ENCODE measurements at regions not wholly inside any gene's neighbourhood (a gene's known extent, or its start where the extent isn't known, plus 50 kb on each side); places are given as distances from the start of the nearest gene placed in this dataset.
"Not testable (repeated sequence)": the region's sequence is repeated elsewhere in the genome, so short reads cannot be mapped to it uniquely, and the experiment has no call there.

GRCh38 chr4:8954001-8954400, 82.4 kb upstream of the HMX1 start:
- not testable (repeated sequence) for ATAC-seq; H3K36me3 Mint-ChIP-seq; DNase-seq (ENCODE audit: low spot score); H3K27ac Mint-ChIP-seq; H3K4me3 Mint-ChIP-seq; H3K9me3 Mint-ChIP-seq; H3K4me1 Mint-ChIP-seq (ENCODE audit: low read depth in 2 of 2)
- H3K27me3 Mint-ChIP-seq = peaks cover 9 to 15% of the 10 kb centered on the region in 2 donors

DNA sequence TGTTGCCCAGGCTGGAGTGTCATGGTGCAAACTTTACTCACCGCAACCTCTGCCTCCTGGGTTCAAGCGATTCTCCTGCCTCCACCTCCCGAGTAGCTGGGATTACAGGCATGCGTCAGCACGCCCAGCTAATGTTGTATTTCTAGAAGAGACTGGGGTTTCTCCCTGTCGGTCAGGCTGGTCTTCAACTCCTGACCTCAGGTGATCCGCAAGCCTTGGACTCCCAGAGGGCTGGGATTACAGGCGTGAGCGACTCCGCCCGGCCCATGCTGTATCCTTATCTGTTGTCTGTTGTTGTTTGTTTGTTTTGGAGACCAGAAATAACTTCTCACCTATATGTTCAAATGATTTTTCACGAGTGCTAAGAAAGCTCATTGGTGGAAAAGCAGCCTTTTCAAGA, 81.2 kb upstream of the HMX1 start:
- not testable (repeated sequence) for ATAC-seq; H3K4me3 Mint-ChIP-seq; DNase-seq (ENCODE audit: low spot score); H3K27ac Mint-ChIP-seq; H3K9me3 Mint-ChIP-seq; H3K36me3 Mint-ChIP-seq; H3K4me1 Mint-ChIP-seq (ENCODE audit: low read depth in 2 of 2)
- H3K27me3 Mint-ChIP-seq = peaks cover 9 to 15% of the 10 kb centered on the region in 2 donors

GRCh38 chr4:8952109-8952508, 80.5 kb upstream of the HMX1 start:
- H3K36me3 Mint-ChIP-seq; DNase-seq (ENCODE audit: low spot score); H3K4me3 Mint-ChIP-seq; H3K27ac Mint-ChIP-seq; H3K9me3 Mint-ChIP-seq; H3K4me1 Mint-ChIP-seq (ENCODE audit: low read depth in 2 of 2); ATAC-seq: not testable (repeated sequence)
- H3K27me3 Mint-ChIP-seq = peaks cover 8 to 15% of the 10 kb centered on the region in 2 donors

- not testable (repeated sequence) for H3K4me1 Mint-ChIP-seq (ENCODE audit: low read depth in 2 of 2); H3K36me3 Mint-ChIP-seq; ATAC-seq; H3K4me3 Mint-ChIP-seq; DNase-seq (ENCODE audit: low spot score); H3K27ac Mint-ChIP-seq; H3K9me3 Mint-ChIP-seq
- H3K27me3 Mint-ChIP-seq = peaks cover 7 to 10% of the 10 kb centered on the region in 2 donors
Measured at GRCh38 chr4:8945506-8945905, 73.9 kb upstream of the HMX1 start.

- not testable (repeated sequence) for H3K27me3 Mint-ChIP-seq; H3K4me1 Mint-ChIP-seq (ENCODE audit: low read depth in 2 of 2); H3K36me3 Mint-ChIP-seq; H3K9me3 Mint-ChIP-seq; H3K4me3 Mint-ChIP-seq; DNase-seq (ENCODE audit: low spot score); H3K27ac Mint-ChIP-seq; ATAC-seq
Measured at GRCh38 chr4:8943367-8943766, 71.7 kb upstream of the HMX1 start.

- H3K36me3 Mint-ChIP-seq = not testable (repeated sequence)
Measured at GRCh38 chr4:8942088-8942487, 70.4 kb upstream of the HMX1 start.

DNA sequence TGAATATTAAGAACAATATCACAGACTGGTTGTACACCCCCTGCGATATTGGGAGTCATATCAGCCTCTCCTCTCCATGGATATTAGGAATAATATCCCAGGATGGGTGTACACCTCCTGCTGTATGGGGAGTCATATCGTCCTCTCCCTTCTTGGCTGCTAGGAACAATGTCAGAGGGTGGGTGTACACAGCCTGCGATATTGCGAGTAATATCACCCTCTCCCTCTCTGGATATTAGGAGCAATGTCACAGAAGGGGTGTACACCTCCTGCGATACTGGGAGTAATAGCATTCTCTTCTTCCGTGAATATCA, 69.8 kb upstream of the HMX1 start:
- DNase-seq (ENCODE audit: low spot score); ATAC-seq; H3K9me3 Mint-ChIP-seq; H3K27ac Mint-ChIP-seq; H3K4me1 Mint-ChIP-seq (ENCODE audit: low read depth in 2 of 2); H3K4me3 Mint-ChIP-seq; H3K36me3 Mint-ChIP-seq: not testable (repeated sequence)
- H3K27me3 Mint-ChIP-seq = peaks cover 6 to 12% of the 10 kb centered on the region in 2 donors

More at GRCh38 chr4:8942088-8942487, 70.4 kb upstream of the HMX1 start:
- H3K27me3 Mint-ChIP-seq; H3K4me3 Mint-ChIP-seq; DNase-seq (ENCODE audit: low spot score); H3K27ac Mint-ChIP-seq; H3K4me1 Mint-ChIP-seq (ENCODE audit: low read depth in 2 of 2); ATAC-seq; H3K9me3 Mint-ChIP-seq: not testable (repeated sequence)

DNA sequence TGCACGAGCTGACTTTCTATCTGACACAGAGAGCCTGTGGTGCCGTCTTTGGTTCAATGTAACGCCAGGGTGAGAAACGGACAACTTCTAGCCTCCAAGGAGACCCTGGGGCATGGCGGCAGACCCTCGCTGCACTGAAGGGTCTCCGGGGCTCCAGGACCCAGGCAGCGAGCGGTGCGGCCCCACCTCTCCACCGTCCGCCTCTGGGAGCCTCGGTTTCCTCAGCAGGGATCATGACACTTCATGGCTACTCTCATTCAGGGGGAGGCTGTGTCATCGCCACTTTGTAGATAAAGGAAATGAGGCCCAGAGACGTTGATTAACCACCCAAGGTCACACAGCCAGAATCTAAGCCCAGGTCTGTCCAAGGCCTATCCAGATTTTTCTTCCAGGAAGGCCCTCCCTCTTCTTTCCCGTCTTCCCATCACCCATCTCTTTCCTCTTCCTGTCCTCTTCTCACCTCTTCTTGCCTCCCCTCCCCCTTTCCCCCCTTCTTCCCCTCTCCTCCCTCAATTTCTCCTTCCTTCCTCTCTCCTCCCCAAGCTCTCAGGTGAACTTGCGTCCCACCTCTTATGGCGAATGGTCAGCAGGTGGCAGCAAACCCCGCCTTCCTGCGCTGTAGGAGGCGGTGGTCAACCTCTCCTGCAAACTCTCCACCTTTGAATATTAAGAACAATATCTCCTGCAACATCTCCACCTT, 69.3 kb upstream of the HMX1 start:
- Mint-ChIP-seq H3K36me3 (no peaks in the 10 kb centered on the region), H3K4me3 (no peak overlapping the region), H3K27me3 (peaks cover 11 to 12% of the 10 kb centered on the region in 2 donors), H3K27ac (no peak overlapping the region), H3K4me1 (ENCODE audit: low read depth in 2 of 2) (no peaks in the 10 kb centered on the region), H3K9me3 (no peaks in the 10 kb centered on the region)
- peak in 1 of 2 donors; percentile 31 for ATAC-seq
- DNase-seq (ENCODE audit: low spot score) = no peak

GRCh38 chr4:8939840-8940742, 68.5 kb upstream of the HMX1 start:
- H3K9me3 Mint-ChIP-seq = no peaks in the 10 kb centered on the region
- no peaks in the 10 kb centered on the region for H3K36me3 Mint-ChIP-seq
- ATAC-seq (peak; percentile 33 to 45), DNase-seq (ENCODE audit: low spot score) (no peak)
- peaks cover 12% of the 10 kb centered on the region in 2 donors for H3K27me3 Mint-ChIP-seq
- H3K4me3 Mint-ChIP-seq = no peak overlapping the region
- H3K27ac Mint-ChIP-seq = no peak overlapping the region
- H3K4me1 Mint-ChIP-seq (ENCODE audit: low read depth in 2 of 2) = no peaks in the 10 kb centered on the region

DNA sequence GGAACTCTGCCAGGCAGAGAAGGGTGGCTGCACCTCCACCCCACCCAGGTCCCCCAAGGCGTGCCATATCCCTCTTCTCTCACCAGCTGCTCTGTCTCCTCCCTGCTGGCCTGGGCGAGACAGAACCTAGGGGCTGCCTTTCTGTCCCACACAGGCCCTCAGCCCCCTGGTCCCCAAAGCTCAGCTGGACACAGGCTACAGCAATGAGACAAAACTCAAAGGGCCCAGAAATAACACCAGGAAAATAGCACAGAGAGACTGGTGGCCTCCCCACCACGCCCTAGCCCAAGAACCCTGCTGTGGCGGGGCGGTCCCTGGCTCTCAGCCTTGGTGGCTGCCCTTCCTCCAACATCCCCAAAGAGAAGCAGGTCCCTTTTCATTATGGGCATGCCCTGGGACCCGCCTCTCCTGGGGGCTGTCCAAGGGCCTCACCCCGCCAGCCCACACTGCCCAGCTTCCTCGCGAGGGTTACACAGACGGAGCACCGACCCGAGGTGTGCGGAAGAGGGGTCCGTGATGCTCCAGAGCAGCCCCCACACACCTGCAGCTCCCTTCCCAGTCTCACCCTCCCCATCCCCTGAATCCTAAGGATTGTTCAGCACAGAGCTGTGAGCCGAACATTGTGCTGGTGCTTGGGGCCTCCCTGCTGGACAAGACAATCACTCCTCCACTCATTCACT, 67.7 kb upstream of the HMX1 start:
- Mint-ChIP-seq H3K4me3 (no peak overlapping the region), H3K9me3 (no peaks in the 10 kb centered on the region), H3K27me3 (peaks cover 12% of the 10 kb centered on the region in 2 donors), H3K27ac (no peak overlapping the region), H3K4me1 (ENCODE audit: low read depth in 2 of 2) (no peaks in the 10 kb centered on the region), H3K36me3 (no peaks in the 10 kb centered on the region)
- DNase-seq (ENCODE audit: low spot score) (no peak), ATAC-seq (peak; percentile 32 to 43)

GRCh38 chr4:8938623-8939022, 67.0 kb upstream of the HMX1 start:
- H3K36me3 Mint-ChIP-seq = no peaks in the 10 kb centered on the region
- no peak overlapping the region for H3K27ac Mint-ChIP-seq
- peaks cover 12% of the 10 kb centered on the region in 2 donors for H3K27me3 Mint-ChIP-seq
- H3K9me3 Mint-ChIP-seq = no peaks in the 10 kb centered on the region
- ATAC-seq (peak; percentile 6 to 43), DNase-seq (ENCODE audit: low spot score) (no peak)
- H3K4me3 Mint-ChIP-seq = no peak overlapping the region
- no peaks in the 10 kb centered on the region for H3K4me1 Mint-ChIP-seq (ENCODE audit: low read depth in 2 of 2)

GRCh38 chr4:8938137-8938536, 66.5 kb upstream of the HMX1 start:
- Mint-ChIP-seq H3K9me3 (no peaks in the 10 kb centered on the region), H3K36me3 (no peaks in the 10 kb centered on the region), H3K27me3 (peaks cover 12% of the 10 kb centered on the region in 2 donors), H3K4me3 (no peak overlapping the region), H3K4me1 (ENCODE audit: low read depth in 2 of 2) (no peaks in the 10 kb centered on the region), H3K27ac (no peak overlapping the region)
- ATAC-seq (peak; percentile 31 to 32), DNase-seq (ENCODE audit: low spot score) (no peak)

DNA sequence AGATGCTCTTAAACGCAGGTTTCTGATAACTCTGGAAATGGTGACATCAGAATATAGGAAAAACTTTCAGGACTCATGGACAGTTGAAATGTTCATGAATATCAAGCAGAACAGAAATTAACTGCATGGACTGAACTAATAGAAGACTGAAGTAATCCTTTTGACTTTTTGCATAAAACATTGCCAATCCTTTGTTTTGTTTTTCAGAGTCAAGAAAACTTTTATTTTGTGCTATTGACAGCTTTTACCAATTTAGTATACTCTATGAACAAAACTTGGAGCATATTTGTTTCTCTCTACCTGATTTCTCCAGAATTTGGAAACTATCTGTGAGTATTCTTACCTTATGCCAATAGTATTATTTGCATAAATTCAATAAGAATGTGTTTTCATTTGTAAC, 61.2 kb upstream of the HMX1 start:
- Mint-ChIP-seq H3K9me3 (no peaks in the 10 kb centered on the region), H3K4me1 (ENCODE audit: low read depth in 2 of 2) (no peaks in the 10 kb centered on the region), H3K36me3 (no peaks in the 10 kb centered on the region), H3K27me3 (peaks cover 9 to 12% of the 10 kb centered on the region in 2 donors), H3K4me3 (no peak overlapping the region), H3K27ac (no peak overlapping the region)
- DNase-seq (ENCODE audit: low spot score) (no peak), ATAC-seq (no peak)

DNA sequence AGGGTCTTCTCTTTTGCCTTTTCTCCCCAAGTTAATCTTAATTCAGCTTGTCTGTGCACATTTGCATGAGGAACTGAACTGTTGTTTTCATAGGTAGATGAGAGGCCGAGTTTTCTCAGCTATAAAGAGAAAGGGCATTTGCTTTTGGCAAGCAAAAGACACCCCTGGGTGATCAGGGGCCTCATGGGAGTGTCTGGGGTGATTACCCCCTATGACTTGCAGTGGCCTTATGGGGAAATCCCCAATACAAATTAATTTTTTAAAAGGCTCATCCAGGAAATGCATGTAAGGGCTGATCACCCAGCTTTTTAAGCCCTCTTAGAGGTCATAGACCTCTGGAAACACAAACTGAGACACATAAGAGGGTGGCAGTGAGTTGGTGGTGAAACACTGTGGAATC, 56.4 kb upstream of the HMX1 start:
- Mint-ChIP-seq H3K4me3 (no peak overlapping the region), H3K27ac (no peak overlapping the region), H3K4me1 (ENCODE audit: low read depth in 2 of 2) (no peaks in the 10 kb centered on the region), H3K9me3 (no peaks in the 10 kb centered on the region), H3K27me3 (peaks cover 7 to 13% of the 10 kb centered on the region in 2 donors), H3K36me3 (peaks cover 6% of the 10 kb centered on the region)
- ATAC-seq (no peak), DNase-seq (ENCODE audit: low spot score) (no peak)
